Gastroesophageal sphincter (tissue), 3 donors: ENCODE measurements at regions not wholly inside any gene's neighbourhood (a gene's known extent, or its start where the extent isn't known, plus 50 kb on each side); places are given as distances from the start of the nearest gene placed in this dataset.

ENCODE experiments used
- POLR2A ChIP-seq, 2 donors: fragments of 450-650 bp; IDR thresholded peaks; one replicate each; pipeline ENCODE4 v1.6.1; 2017; ENCODE audit warnings: antibody characterized with exemption in 2 of 2, mild to moderate bottlenecking in 2 of 2, moderate library complexity in 1 of 2
- TF ChIP-seq, protein P1 (sequence below), 4 experiments: fragments of 200-600 bp in 2 of 4; fragments of 450-650 bp in 2 of 4; sonication (generic) in 1 of 4; IDR thresholded peaks; one replicate each; pipeline ENCODE4 v1.5.1; 2017 to 2019; ENCODE audit warnings: antibody characterized with exemption in 4 of 4, mild to moderate bottlenecking in 2 of 4, moderate library complexity in 2 of 4

DNA sequence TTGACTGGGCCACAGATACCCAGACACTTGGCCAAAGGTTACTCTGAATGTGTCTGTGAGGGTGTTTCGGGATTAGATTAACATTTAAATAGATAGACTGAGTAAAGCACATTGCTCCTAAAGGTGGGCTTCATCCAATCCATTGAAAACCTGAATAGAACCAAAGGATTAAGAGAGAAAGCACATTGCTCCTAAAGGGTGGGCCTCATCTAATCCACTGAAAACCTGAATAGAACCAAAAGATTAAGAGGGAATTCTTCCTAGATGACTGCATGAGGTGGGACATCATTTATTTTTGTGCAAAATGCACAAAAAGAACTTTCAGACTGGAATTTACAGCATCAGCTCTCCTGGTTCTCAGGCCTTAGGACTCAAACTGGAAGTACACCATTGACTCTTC is 351.2 kb upstream of the PCDH10 start:
- no peak for TF ChIP-seq POLR2A (IDR thresholded peaks at IDR 0.05)
- TF ChIP-seq, protein P1, sequence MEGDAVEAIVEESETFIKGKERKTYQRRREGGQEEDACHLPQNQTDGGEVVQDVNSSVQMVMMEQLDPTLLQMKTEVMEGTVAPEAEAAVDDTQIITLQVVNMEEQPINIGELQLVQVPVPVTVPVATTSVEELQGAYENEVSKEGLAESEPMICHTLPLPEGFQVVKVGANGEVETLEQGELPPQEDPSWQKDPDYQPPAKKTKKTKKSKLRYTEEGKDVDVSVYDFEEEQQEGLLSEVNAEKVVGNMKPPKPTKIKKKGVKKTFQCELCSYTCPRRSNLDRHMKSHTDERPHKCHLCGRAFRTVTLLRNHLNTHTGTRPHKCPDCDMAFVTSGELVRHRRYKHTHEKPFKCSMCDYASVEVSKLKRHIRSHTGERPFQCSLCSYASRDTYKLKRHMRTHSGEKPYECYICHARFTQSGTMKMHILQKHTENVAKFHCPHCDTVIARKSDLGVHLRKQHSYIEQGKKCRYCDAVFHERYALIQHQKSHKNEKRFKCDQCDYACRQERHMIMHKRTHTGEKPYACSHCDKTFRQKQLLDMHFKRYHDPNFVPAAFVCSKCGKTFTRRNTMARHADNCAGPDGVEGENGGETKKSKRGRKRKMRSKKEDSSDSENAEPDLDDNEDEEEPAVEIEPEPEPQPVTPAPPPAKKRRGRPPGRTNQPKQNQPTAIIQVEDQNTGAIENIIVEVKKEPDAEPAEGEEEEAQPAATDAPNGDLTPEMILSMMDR (IDR thresholded peaks at IDR 0.05): no peak
